Dedifferentiated amniotic fluid mesenchymal stem cell (primary cell): ENCODE measurements at regions not wholly inside any gene's neighbourhood (a gene's known extent, or its start where the extent isn't known, plus 50 kb on each side); places are given as distances from the start of the nearest gene placed in this dataset.

Source experiments
- DNase-seq: peaks from one replicate; pipeline ENCODE4 v3.0.0-alpha.2; 2016; ENCODE audit errors: extremely low spot score

- no peak for DNase-seq
These were observed 70.0 kb upstream of the CDH10 start for GRCh38 chr5:24714746-24715145.

- DNase-seq, result no peak
These were observed 68.2 kb upstream of the CDH10 start for GRCh38 chr5:24712947-24713346.

GRCh38 chr5:24712047-24712446 is 67.3 kb upstream of the CDH10 start:
- DNase-seq, result no peak

DNA sequence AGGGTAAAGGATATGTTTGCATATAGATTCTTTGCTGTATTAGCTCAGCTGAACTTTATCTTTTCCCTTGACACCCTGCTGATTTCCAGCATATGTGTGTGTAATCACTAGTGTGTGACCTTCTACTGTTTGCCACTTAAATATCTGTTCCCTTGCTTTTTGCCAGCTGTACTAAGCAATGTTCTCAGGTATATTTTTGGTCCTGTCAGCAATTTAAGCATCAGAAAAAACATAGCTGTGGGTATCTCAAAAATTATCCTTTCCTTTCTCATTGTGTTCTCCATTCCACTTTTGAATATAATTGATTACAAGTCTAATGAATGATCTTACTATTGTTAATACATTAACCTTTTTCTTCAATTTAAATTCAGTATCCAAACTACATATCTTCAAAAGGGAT is 59.2 kb upstream of the CDH10 start:
- no peak for DNase-seq
